LNCaP clone FGC (cell line): ENCODE measurements at regions not wholly inside any gene's neighbourhood (a gene's known extent, or its start where the extent isn't known, plus 50 kb on each side); places are given as distances from the start of the nearest gene placed in this dataset.
"Not testable (repeated sequence)": the region's sequence is repeated elsewhere in the genome, so short reads cannot be mapped to it uniquely, and the experiment has no call there.

Experiments used
- DNase-seq: peaks from one replicate; pipeline ENCODE4 v3.0.0-alpha.2; 2011; ENCODE audit warnings: low read depth
- H3K4me3 ChIP-seq: 2 replicates; pipeline ENCODE4 v1.5.1; 2011; ENCODE audit warnings: mild to moderate bottlenecking, low read depth, low read length, control low read depth
- TF ChIP-seq, protein P1 (sequence below): IDR thresholded peaks from 2 replicates; pipeline ENCODE4 v1.5.1; 2012; ENCODE audit warnings: mild to moderate bottlenecking; ENCODE audit not compliant: control insufficient read depth, insufficient read depth; ENCODE audit errors: extremely low read depth

DNA sequence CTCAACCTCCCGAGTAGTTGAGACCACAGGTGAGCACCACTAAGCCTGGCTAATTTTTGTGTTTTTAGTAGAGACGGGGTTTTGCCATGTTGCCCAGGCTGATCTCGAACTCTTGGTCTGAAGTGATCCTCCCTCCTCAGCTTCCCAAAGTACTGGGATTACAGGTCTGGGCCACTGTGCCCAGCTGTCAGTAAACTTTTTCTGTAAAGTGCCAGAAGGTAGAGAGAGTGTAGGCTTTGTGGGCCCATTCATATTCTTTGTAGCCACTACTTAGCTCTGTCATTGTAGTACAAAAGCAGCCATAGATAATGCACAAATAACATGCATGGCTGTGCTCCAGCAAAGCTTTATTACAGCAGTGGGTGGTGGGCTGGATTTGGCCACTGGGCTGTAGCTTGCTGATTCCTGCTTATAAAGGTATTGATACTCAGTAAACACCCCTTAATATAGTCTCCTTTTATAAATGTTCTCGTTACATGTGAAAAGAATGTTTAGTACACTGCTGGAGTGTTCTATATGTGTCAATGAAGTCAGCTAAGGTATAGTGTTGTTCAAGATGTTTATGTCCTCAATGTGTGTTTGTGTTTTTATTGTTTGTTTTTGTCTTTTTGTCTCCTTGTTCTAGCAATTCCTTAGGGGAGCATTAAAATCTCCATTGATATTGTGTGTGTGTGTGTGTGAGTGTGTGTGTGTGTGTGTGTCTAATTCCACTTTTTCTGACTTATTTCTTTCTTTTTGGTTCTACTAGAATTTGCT is 644.7 kb upstream of the DPP6 start:
- no peak for DNase-seq
- no peak overlapping the region for H3K4me3 ChIP-seq
- TF ChIP-seq, protein P1, sequence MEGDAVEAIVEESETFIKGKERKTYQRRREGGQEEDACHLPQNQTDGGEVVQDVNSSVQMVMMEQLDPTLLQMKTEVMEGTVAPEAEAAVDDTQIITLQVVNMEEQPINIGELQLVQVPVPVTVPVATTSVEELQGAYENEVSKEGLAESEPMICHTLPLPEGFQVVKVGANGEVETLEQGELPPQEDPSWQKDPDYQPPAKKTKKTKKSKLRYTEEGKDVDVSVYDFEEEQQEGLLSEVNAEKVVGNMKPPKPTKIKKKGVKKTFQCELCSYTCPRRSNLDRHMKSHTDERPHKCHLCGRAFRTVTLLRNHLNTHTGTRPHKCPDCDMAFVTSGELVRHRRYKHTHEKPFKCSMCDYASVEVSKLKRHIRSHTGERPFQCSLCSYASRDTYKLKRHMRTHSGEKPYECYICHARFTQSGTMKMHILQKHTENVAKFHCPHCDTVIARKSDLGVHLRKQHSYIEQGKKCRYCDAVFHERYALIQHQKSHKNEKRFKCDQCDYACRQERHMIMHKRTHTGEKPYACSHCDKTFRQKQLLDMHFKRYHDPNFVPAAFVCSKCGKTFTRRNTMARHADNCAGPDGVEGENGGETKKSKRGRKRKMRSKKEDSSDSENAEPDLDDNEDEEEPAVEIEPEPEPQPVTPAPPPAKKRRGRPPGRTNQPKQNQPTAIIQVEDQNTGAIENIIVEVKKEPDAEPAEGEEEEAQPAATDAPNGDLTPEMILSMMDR = no peak

DNA sequence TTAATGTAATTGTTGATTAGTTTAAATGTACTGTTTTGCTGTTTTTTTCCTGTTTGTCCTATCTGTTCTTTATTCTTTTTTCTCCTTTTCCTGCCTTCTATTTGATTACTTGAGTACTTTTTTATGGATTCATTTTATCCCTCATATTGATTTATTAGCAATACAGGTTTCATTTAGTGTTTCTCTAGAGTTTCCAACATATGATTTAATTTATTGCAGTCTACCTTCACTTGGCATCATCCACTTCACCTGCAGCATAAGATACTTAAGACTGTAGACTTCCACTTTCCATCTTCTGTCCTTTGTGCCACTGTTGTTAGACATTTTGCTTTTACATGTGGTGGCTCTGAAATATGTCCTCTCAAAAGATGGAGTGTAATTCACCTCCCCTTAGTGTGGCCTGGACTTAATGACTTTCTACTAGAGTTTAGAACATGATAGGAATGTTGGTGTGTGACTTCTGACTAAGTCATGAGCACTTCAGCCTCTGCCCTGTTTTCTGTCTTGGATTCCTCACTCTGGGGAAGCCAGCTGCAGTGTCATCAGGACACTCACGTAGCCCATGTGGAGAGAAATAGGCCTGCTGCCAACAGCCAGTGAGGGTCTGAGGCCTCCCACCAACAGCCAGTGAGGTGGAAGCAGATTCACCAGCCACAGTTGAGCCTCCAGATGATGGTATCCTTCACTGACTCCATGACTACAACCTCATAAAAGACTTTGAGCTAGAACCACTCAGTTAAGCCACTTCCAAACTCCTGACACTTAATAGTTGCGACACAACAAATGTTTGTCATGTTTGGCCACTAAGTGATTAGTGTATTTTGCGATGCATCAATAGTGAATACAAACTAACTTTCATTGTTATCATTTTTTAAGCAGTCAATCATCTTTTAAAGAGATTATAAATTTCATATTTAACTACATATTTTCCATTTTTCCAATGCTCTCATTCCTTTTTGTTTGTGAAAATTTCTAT is 643.5 kb upstream of the DPP6 start:
- H3K4me3 ChIP-seq = no peak overlapping the region
- DNase-seq = no peak
- TF ChIP-seq, protein P1 = no peak

DNA sequence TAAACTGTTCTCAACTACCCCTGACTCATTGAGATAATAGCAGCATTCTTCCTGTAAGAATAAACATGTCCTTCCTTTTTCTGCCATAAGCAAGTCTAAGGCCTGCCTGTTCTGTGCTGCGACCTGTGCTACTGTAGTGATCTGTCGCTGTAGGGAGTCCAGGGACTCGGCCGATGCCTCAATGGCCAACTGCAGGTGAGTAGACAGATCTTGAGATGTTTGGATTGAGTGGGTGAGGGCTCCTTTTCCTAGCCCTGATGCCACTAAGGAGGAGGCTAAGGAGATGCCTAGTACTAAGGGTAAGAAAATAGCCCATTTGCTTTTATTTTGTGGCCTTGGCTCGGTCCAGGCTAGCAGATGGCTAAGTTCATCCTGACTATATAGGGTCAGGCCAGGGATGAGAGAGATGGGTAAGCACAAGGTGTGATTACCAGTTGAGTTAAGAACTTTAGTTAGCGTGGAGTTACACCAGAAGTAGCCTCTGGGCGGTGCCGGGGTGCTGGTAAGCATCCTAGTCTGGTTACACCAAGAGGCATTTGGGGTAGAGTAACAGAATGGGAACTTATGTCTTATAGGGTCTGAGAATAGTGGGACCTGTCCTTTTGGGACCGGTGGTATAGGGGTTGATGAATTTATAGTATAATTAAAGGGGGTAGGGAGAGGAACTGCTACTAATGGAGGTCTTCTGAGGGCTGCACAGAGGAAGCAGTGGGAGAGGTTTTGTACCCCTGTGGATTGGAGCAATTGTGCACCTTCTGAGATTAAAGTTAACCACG is 642.4 kb upstream of the DPP6 start:
- DNase-seq = not testable (repeated sequence)

DNA sequence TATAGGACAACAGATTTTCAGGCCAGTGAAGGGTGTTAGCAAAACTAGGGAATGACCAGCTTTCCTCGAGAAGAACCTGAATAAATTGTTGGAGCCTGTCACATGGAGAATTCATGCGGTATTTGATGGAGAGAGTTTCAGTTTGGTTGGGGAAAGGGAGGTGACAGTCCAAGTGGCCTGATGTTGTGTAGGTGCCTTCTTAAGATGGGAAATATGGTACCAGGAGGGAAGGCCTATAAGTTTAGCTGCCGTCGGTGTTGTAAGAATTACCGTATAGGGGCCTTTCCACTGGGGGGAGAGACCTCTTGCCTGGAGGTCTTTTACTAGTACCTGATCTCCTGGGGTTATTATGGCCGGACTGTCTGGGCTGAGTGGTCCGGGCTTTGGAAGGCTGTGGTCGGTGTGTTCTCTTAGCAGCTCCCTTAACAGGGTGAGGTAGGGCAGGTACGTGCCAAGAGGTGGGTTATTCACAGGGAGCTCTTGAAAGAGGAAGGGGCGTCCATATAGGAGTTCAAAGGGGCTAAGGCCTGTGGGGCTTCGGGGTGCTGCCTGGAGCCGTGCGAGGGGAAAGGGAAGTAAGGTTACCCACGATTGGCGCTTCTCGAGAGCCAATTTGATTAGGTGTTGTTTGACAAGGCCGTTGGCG is 641.1 kb upstream of the DPP6 start:
- DNase-seq, H3K4me3 ChIP-seq: not testable (repeated sequence)

More for the DNA sequence above, 642.4 kb upstream of the DPP6 start:
- H3K4me3 ChIP-seq = not testable (repeated sequence)

DNA sequence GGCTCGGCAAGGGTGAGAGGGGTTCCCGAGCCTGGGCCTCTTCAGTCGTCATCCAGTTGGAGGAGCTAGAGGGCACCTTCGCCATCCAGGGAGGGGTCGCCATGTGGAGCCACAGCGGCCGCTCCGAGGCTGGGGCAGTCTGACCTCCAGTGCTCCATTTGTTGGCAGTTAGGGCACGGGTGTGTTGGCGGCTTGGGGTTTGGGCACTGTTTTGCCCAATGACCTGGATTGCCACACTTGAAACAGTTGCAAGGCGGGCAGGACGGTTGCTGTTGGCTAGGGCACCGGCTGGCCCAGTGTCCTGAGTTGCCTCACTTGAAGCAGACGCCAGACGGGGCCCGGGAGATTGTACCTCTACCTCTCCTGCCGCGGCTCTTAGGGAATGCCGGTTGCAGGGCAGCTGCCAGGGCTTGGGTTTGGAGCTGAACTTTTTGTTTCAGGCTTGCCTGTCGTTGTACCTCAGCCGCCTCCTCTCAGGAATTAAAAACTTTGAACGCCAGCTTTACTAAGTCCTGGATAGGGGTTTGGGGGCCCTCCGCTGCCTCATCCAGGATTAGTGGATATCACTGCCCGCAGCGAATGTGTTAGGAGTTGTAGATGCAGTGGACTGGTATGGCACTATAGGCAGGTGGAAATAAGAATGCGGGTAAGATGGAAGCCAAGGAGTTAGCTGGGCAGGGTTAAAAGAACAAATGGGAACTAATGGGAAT is 639.9 kb upstream of the DPP6 start:
- not testable (repeated sequence) for H3K4me3 ChIP-seq, DNase-seq

DNA sequence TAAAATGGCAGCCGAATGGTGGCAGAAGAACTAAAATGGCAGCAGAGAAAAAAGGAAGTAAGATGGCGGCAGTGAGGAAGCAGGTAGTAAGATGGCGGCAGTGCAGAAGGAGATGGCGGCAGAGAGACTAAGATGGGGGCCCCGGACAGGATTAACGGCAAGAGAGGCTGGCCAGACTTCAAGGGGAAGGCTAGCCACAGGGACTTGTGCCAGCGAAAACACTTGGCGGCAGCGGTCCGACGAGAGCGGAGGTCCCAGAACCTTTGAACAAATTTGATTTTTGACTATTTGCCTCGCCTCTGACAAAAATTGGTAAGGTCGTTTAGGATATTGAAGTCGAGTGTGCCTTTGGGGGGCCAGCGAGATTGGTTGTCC is 639.4 kb upstream of the DPP6 start:
- not testable (repeated sequence) for DNase-seq

DNA sequence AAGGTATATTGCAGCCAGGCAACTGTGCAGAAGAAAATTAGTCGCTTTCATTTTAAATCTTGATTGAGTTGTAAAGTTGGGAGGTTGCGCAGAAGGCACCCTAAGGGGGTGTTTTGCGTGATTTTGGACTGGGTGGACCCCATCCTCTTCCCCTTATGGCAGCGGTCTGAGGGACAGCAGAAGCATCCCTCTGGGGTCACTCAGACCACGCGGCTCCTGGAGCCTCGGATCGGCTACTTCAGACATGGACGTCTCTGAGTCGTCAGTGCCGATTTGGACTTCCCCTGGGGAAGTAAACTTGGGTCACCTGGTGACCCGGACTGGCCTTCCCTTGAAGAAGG is 639.0 kb upstream of the DPP6 start:
- TF ChIP-seq, protein P1 = no peak
- no peak overlapping the region for H3K4me3 ChIP-seq
- no peak for DNase-seq

More for the DNA sequence above, 639.4 kb upstream of the DPP6 start:
- H3K4me3 ChIP-seq = not testable (repeated sequence)

DNA sequence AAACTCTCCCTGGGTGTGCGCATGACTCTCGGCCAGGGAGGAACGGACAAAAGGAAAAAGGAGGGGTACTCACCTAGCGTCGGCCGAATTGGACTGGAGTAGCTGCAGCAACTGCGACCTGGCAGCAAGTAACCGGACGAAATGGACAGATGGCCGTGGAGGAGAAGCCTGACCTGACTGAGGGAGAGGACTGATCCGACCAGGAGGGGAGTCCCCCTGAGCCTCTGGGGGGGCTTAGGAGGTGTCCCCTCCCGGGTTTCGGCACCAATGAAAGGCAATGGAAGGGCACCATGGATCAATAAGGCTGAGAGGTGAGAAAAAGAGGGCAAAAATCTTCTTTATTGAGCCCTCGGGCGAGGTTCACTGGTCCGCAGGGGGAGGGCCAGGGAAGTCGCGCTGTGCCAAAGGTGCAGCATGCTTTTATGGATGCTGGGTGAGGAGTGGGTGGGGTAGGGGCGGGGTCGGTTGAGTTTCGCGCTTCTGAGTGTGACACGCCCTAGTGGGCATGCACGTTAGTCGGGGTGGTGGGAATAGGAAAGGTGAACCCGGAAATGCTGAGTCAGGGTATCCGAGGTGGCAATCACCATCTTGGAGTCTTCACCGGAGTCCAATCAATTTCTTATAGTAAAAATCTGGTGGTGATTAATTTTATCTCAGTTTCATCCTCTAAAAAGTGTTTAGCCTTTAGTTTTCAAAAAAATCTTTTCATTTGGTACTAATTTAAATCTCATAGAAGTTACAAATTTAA is 638.5 kb upstream of the DPP6 start:
- no peak overlapping the region for H3K4me3 ChIP-seq
- TF ChIP-seq, protein P1 = no peak
- no peak for DNase-seq
